ENCODE measurements at regions not wholly inside any gene's neighbourhood (a gene's known extent, or its start where the extent isn't known, plus 50 kb on each side); places are given as distances from the start of the nearest gene placed in this dataset.
A peak's percentile ranks its signal among the peaks of the same experiment; 100 is the strongest.

GRCh38 chr2:8027387-8027786 lies 654.5 kb upstream of the ID2 start:
- no peak for DNase-seq

- DNase-seq = no peak
Measured at GRCh38 chr2:8028036-8028435, 653.8 kb upstream of the ID2 start.

GRCh38 chr2:8028436-8028835 lies 653.4 kb upstream of the ID2 start:
- no peak for DNase-seq

GRCh38 chr2:8028981-8029380 lies 652.9 kb upstream of the ID2 start:
- no peak for DNase-seq

- no peak for DNase-seq
Measured at GRCh38 chr2:8030573-8031303, 651.1 kb upstream of the ID2 start.

- no peak for DNase-seq
Measured at GRCh38 chr2:8031370-8031769, 650.5 kb upstream of the ID2 start.

GRCh38 chr2:8033546-8034096 lies 648.2 kb upstream of the ID2 start:
- no peak for DNase-seq

- DNase-seq = no peak
Measured at GRCh38 chr2:8036366-8036765, 645.5 kb upstream of the ID2 start.

GRCh38 chr2:8039732-8040131 lies 642.1 kb upstream of the ID2 start:
- DNase-seq = no peak

- DNase-seq = no peak
Measured at GRCh38 chr2:8043295-8043694, 638.6 kb upstream of the ID2 start.

- DNase-seq = no peak
Measured at GRCh38 chr2:8044046-8044594, 637.7 kb upstream of the ID2 start.

- no peak for DNase-seq
Measured at GRCh38 chr2:8045081-8045614, 636.7 kb upstream of the ID2 start.

GRCh38 chr2:8046849-8047248 lies 635.0 kb upstream of the ID2 start:
- no peak for DNase-seq

GRCh38 chr2:8049176-8049575 lies 632.7 kb upstream of the ID2 start:
- no peak for DNase-seq

- DNase-seq = no peak
Measured at GRCh38 chr2:8049851-8050571, 631.8 kb upstream of the ID2 start.

- no peak for DNase-seq
Measured at GRCh38 chr2:8053216-8053615, 628.6 kb upstream of the ID2 start.

- no peak for DNase-seq
Measured at GRCh38 chr2:8054070-8054469, 627.8 kb upstream of the ID2 start.

- peak; percentile 78 for DNase-seq
Measured at GRCh38 chr2:8058652-8059051, 623.2 kb upstream of the ID2 start.

- no peak for DNase-seq
Measured at GRCh38 chr2:8059255-8059654, 622.6 kb upstream of the ID2 start.

- no peak for DNase-seq
Measured at GRCh38 chr2:8059794-8060193, 622.1 kb upstream of the ID2 start.

- DNase-seq = peak; percentile 22
Measured at GRCh38 chr2:8061219-8061618, 620.6 kb upstream of the ID2 start.

- DNase-seq = no peak
Measured at GRCh38 chr2:8064603-8065002, 617.3 kb upstream of the ID2 start.

GRCh38 chr2:8065191-8065590 lies 616.7 kb upstream of the ID2 start:
- no peak for DNase-seq
